C4-2B (cell line): ENCODE measurements at regions not wholly inside any gene's neighbourhood (a gene's known extent, or its start where the extent isn't known, plus 50 kb on each side); places are given as distances from the start of the nearest gene placed in this dataset.

Experiments
- CTCF ChIP-seq: fragments of 450-650 bp; conservative IDR thresholded peaks from 2 replicates; pipeline ENCODE4 v1.5.1; 2017; ENCODE audit warnings: mild to moderate bottlenecking
- ZFX ChIP-seq: fragments of 450-650 bp; IDR thresholded peaks from 2 replicates; pipeline ENCODE4 v1.6.1; 2017

- TF ChIP-seq CTCF (no peak), ZFX (no peak)
Observed at GRCh38 chr20:52268184-52268749, 76.7 kb upstream of the ZFP64 start.
